ENCODE measurements at regions not wholly inside any gene's neighbourhood (a gene's known extent, or its start where the extent isn't known, plus 50 kb on each side); places are given as distances from the start of the nearest gene placed in this dataset.

DNA sequence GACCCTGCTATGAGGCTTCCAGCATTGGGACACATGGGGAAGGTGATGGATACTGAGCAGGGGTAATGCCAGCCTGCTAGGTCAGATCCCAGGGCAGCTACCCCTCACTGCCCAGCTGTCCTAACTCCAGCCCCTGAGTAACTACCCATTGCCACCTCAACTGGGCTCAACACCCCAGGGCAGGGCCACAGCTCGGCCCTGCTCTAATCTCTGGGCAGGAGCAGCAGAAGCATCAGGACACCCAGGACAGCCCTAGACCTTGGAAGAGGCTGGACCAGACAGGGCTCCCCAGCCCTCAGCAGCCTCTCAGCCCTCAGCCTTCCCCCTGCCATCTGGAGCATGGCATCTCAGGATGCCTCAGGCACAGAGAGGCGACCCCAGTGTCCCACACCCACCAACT is 67.4 kb upstream of the TOP1 start:
- TF ChIP-seq, protein P1, sequence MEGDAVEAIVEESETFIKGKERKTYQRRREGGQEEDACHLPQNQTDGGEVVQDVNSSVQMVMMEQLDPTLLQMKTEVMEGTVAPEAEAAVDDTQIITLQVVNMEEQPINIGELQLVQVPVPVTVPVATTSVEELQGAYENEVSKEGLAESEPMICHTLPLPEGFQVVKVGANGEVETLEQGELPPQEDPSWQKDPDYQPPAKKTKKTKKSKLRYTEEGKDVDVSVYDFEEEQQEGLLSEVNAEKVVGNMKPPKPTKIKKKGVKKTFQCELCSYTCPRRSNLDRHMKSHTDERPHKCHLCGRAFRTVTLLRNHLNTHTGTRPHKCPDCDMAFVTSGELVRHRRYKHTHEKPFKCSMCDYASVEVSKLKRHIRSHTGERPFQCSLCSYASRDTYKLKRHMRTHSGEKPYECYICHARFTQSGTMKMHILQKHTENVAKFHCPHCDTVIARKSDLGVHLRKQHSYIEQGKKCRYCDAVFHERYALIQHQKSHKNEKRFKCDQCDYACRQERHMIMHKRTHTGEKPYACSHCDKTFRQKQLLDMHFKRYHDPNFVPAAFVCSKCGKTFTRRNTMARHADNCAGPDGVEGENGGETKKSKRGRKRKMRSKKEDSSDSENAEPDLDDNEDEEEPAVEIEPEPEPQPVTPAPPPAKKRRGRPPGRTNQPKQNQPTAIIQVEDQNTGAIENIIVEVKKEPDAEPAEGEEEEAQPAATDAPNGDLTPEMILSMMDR (IDR thresholded peaks at IDR 0.05), result no peak
- TF ChIP-seq POLR2AphosphoS5 (IDR thresholded peaks at IDR 0.05; ENCODE audit: low read depth, low read length) (no peak), SIN3A (IDR thresholded peaks at IDR 0.05; ENCODE audit: borderline replicate concordance, insufficient read depth, low read depth, low read length) (no peak)
- TF ChIP-seq, protein P2, sequence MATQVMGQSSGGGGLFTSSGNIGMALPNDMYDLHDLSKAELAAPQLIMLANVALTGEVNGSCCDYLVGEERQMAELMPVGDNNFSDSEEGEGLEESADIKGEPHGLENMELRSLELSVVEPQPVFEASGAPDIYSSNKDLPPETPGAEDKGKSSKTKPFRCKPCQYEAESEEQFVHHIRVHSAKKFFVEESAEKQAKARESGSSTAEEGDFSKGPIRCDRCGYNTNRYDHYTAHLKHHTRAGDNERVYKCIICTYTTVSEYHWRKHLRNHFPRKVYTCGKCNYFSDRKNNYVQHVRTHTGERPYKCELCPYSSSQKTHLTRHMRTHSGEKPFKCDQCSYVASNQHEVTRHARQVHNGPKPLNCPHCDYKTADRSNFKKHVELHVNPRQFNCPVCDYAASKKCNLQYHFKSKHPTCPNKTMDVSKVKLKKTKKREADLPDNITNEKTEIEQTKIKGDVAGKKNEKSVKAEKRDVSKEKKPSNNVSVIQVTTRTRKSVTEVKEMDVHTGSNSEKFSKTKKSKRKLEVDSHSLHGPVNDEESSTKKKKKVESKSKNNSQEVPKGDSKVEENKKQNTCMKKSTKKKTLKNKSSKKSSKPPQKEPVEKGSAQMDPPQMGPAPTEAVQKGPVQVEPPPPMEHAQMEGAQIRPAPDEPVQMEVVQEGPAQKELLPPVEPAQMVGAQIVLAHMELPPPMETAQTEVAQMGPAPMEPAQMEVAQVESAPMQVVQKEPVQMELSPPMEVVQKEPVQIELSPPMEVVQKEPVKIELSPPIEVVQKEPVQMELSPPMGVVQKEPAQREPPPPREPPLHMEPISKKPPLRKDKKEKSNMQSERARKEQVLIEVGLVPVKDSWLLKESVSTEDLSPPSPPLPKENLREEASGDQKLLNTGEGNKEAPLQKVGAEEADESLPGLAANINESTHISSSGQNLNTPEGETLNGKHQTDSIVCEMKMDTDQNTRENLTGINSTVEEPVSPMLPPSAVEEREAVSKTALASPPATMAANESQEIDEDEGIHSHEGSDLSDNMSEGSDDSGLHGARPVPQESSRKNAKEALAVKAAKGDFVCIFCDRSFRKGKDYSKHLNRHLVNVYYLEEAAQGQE (IDR thresholded peaks at IDR 0.05; ENCODE audit: insufficient read depth in 1 of 2, low read depth in 2 of 2, low read length in 1 of 2), result no peak

All from Panc1 (cell line).